ENCODE measurements at regions not wholly inside any gene's neighbourhood (a gene's known extent, or its start where the extent isn't known, plus 50 kb on each side); places are given as distances from the start of the nearest gene placed in this dataset.

DNA sequence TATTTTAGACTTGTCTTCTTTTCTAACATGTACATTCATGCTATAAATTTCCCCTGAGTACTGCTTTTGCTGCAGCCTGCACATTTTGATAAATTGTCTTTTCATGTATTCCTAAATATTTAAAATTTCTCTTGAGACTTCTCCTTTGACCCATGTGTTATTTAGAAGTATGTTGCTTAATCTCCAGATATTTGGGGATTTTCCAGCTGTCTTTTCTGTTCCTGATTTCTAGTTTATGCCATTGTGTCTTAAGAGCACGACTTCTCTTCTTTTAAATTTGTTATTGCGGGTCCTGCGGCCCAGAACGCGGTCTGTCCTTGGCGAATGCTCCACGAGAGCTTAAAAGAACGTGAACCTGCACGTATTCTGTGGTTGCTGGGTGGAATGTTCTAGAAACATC, 136.4 kb downstream of the KIF26A start:
- no peak for DNase-seq (ENCODE audit: low spot score)

DNA sequence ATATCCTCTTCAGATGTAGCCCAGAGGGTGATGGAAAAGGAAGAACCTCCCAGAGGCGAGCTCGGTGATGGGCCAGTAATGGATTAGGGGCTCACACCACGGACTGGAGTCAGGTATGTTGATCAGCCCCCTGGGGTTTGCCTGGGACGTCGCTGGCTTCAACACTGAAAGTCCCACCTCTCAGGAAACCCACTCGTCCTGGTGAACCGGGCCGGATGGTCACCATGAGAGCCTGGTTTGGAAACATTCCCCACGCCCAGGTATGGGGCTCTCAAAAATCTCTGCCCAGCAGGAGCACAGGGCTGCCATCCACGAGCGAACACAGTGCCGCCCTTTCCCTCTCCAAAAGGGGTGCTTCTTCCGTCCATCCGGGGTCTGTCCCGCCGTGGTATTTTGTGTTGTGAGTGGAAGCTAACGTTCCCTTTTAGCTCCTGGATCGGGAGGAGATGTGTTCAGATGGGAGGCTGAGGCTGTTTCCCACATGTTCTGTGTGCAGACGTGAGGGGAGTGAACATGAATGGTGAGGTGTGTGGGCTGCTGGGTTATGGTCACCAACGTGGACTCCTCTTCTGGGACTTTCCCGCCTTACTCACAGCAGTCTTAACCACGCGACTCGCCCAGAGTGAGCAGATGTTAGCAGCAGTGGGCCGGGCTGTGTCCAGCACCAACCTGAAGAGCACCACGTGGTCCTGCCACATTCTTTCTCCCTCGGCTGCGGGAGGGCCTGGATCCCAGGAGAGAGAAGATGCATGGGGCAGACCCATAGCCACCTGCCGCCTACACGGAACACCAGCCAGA, 139.2 kb downstream of the KIF26A start:
- no peak for DNase-seq (ENCODE audit: low spot score)

GRCh38 chr14:104278214-104278534, 139.8 kb downstream of the KIF26A start:
- DNase-seq (ENCODE audit: low spot score), result no peak

DNA sequence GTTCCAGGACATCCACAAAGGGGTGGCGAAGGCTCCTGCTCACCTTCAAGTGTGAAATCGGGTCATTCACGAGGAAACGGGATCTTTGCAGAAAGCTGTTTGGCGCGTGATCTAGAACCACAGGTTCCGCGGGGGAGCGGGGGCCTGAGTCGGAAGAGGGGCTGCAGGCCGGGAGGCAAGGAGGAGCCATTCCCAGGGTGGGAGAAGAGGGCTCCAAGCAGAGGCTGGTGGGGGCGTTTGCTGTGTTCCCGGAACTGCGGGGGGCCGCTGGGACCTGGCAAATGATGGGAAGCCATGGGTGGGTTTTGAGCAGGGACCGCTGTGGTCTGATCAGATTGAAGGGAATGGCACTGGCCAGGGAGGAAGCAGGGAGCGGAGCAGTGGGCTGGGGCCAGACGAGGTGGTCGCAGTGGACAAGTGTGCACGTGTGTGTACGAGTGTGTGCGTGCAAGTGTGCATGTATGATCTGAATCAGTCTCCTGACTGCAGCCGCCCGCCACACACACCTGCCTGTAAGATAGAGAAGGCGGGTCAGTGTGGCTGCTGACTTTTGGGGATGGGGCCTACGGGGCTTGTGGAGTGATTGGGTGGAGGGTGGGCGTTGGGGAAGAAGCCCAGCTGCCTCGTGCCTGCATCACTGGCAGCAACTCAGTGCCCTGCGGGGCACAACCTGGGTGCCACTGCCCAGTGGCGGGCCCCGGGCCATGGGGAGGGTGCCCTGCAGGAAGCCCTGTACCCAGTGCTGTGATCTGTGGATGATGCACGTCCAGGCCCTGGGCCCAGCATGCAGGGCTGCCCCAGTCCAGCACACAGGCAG, 141.9 kb downstream of the KIF26A start:
- no peak for DNase-seq (ENCODE audit: low spot score)

- DNase-seq (ENCODE audit: low spot score), result no peak
Observed at GRCh38 chr14:104280902-104281767, 142.7 kb downstream of the KIF26A start.

- DNase-seq (ENCODE audit: low spot score), result no peak
Observed at GRCh38 chr14:104281768-104282301, 143.4 kb downstream of the KIF26A start.

GRCh38 chr14:104282332-104283196, 144.2 kb downstream of the KIF26A start:
- no peak for DNase-seq (ENCODE audit: low spot score)

DNA sequence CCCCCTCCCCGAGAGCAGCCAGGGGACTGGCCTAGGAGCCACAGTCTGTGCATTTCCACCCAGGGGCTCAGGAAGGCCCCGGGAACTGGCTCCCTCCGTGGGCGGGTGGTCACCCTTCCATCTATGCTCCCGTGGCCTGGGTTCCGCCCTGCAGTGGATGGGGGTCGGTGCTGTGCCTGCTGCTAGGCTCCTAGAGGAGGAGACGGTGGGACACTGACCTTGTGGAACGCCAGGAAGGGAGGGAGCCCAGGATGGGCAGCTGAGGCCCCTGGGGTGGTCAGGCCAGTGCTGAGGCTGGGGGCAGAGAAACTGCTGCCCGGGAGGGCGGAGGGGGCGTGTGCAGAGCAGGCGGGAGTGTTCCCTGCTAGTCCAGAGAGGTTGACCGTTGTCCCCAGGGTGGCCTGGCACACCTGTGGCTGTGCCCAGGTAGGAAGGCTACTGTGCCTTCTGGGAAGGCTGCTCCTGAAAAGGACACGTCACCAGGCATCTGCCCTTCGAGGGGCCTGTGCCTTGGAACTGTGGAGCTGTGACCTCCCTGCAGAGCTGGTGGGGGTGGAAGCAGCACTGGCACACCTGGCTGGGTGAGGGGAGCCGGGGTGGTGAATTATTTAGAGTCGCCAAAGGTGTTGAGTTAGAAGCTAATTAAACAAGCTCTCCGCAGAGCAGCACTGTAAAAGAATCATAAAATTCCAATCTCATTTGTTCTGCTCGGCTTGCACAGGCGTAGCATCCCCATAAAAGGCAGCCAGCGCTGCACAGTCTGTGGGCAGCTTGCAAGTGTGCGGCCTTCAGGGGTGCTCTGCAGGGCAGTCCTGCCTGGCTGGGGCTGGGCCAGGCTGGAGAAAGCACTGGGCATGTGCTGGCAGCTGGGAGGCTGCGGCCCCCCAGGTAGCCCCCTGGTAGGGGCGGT, 145.1 kb downstream of the KIF26A start:
- no peak for DNase-seq (ENCODE audit: low spot score)

DNA sequence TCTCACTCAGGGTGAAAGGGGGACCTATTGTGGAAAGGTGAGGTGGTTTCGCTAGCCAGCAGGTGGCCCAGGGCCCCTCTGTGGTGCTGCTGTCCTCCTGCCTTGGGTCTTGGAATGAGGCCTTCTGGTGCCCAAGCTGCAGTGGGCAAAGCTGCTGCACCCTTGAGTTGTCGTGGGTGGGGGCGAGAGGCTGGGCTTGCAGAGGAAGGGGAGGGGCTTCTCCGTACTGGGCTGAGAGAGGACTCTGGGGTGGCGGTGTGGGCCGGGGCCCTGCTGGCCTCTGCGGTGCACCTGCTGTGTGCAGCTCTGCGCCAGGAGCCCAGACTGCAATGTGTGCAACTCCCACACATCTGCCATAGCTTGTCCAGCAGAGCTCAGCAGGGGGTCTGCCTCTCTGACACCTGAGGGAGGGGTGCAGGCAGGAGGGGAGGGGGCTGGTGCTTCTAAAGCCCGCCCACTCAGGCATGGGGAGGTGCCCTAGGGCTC, 145.8 kb downstream of the KIF26A start:
- no peak for DNase-seq (ENCODE audit: low spot score)

DNA sequence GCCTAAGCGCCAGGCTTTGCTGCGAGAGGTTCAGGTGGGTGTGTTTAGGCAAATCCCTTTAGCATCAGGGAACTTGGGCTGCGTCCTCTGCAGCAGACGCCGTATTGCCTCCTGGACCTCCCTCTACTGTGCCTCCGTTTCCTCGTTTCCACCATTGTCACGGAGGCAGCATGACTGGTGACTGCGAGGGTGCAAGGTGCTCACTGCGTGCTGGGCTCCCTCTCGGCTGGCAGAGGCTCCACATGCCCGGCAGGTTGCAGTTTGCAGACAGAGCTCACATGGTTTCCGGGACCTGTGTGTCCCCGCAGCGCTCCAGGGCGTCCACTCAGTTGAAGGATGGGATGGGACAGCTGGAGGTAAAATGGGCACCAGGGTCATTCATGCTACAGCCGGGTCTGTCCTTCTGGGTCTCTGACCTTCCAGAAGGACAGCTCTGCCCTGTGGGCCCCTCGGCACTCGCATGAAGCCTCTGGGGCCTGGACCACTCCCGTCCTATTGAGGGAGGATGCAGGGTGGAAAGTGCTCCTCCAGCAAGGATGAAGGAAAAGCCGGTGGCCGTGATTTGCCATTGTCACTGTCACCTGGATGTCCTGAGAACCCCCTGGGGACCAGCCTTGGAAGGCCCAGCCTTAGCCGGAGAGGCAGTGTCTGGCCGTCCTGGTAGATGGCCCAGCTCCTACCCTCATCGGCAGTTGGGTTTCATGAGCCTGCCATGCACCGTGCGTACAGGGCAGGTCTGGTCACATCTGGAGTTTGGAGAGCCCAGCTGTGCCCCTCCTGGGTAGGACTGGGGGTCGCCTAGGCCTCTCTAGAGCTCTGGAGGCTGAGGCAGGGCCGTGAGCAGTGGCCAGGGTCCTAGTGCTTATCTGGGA, 146.5 kb downstream of the KIF26A start:
- no peak for DNase-seq (ENCODE audit: low spot score)

- no peak for DNase-seq (ENCODE audit: low spot score)
Observed at GRCh38 chr14:104285508-104285840, 147.1 kb downstream of the KIF26A start.

- DNase-seq (ENCODE audit: low spot score), result no peak
Observed at GRCh38 chr14:104286086-104286485, 147.7 kb downstream of the KIF26A start.

- DNase-seq (ENCODE audit: low spot score), result no peak
Observed at GRCh38 chr14:104286496-104286895, 148.1 kb downstream of the KIF26A start.

- DNase-seq (ENCODE audit: low spot score), result no peak
Observed at GRCh38 chr14:104287301-104288009, 149.1 kb downstream of the KIF26A start.

GRCh38 chr14:104288272-104288671, 149.9 kb downstream of the KIF26A start:
- no peak for DNase-seq (ENCODE audit: low spot score)

DNA sequence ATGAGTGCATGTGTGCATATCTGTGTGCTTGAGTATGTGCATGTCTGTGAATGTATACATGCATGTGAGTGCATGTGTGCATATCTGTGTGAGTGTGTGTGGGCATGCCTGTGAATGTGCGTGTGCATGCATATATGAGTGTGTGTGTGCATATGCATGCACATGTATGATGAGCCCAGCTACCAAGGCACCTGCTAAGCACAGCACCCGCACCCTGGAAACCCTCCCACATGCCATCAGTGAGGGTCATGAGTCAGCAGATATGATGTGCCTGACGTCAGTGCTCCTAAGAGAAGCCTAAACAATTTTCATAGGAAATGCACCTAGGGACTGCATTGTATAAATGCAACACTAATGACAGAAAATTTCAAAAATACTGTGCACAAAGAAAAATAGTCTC, 151.1 kb downstream of the KIF26A start:
- no peak for DNase-seq (ENCODE audit: low spot score)

- no peak for DNase-seq (ENCODE audit: low spot score)
Observed at GRCh38 chr14:104290058-104290667, 151.8 kb downstream of the KIF26A start.

GRCh38 chr14:104290756-104291122, 152.4 kb downstream of the KIF26A start:
- DNase-seq (ENCODE audit: low spot score), result no peak

All from pons (tissue), 1 donor.